H1 (cell line): ENCODE measurements at regions not wholly inside any gene's neighbourhood (a gene's known extent, or its start where the extent isn't known, plus 50 kb on each side); places are given as distances from the start of the nearest gene placed in this dataset.

Experiments used
- ATF3 ChIP-seq: IDR thresholded peaks from 2 replicates; pipeline ENCODE4 v1.6.1; 2011; ENCODE audit warnings: low read depth, mild to moderate bottlenecking, low read length; ENCODE audit not compliant: insufficient read depth
- CEBPB ChIP-seq: IDR thresholded peaks from 2 replicates; pipeline ENCODE4 v1.6.1; 2012; ENCODE audit warnings: low read depth, low read length
- CTCF ChIP-seq, 3 experiments: IDR thresholded peaks; 1 replicate in 2 of 3; 2 replicates in 1 of 3; pipeline versions ENCODE4 v1.5.1 to v1.6.1; 2011; ENCODE audit warnings: low read length in 3 of 3, mild to moderate bottlenecking in 3 of 3, inconsistent platforms in 2 of 3, low read depth in 1 of 3, moderate library complexity in 1 of 3; ENCODE audit not compliant: insufficient read depth in 1 of 3; ENCODE audit errors: control extremely low read depth in 1 of 3
- EZH2 ChIP-seq: fragments of 200-600 bp; sonication (generic); IDR thresholded peaks from 2 replicates; pipeline ENCODE4 v1.7.1; 2012; ENCODE audit warnings: low read depth, mild to moderate bottlenecking, moderate library complexity, low read length, inconsistent platforms; ENCODE audit not compliant: severe bottlenecking
- HDAC2 ChIP-seq, 2 experiments: fragments of 300-600 bp in 1 of 2; sonication (generic) in 1 of 2; IDR thresholded peaks; 2 replicates each; pipeline ENCODE4 v1.6.1; 2011 to 2012; ENCODE audit warnings: low read depth in 2 of 2, low read length in 2 of 2, mild to moderate bottlenecking in 2 of 2, moderate library complexity in 2 of 2, borderline replicate concordance in 1 of 2, inconsistent platforms in 1 of 2
- MAX ChIP-seq: IDR thresholded peaks from 2 replicates; pipeline ENCODE4 v1.6.1; 2012; ENCODE audit warnings: inconsistent platforms
- POLR2A ChIP-seq, 2 experiments: IDR thresholded peaks; 1 replicate in 1 of 2; 2 replicates in 1 of 2; pipeline ENCODE4 v1.6.1; 2011; ENCODE audit warnings: low read depth in 2 of 2, low read length in 2 of 2, mild to moderate bottlenecking in 2 of 2; ENCODE audit errors: control extremely low read depth in 1 of 2
- POLR2AphosphoS5 ChIP-seq: IDR thresholded peaks from 2 replicates; pipeline ENCODE4 v1.6.1; 2011; ENCODE audit warnings: low read depth, low read length
- SIX5 ChIP-seq: IDR thresholded peaks from 2 replicates; pipeline ENCODE4 v1.6.1; 2011; ENCODE audit warnings: mild to moderate bottlenecking, low read depth, low read length
- TCF12 ChIP-seq: IDR thresholded peaks from 2 replicates; pipeline ENCODE4 v1.6.1; 2011; ENCODE audit warnings: low read depth, mild to moderate bottlenecking, low read length
- USF2 ChIP-seq: IDR thresholded peaks from 2 replicates; pipeline ENCODE4 v1.6.1; 2011; ENCODE audit warnings: low read length, improper control_type of control experiment
- YY1 ChIP-seq: IDR thresholded peaks from 2 replicates; pipeline ENCODE4 v1.6.1; 2011; ENCODE audit warnings: low read depth, mild to moderate bottlenecking, low read length

GRCh38 chr1:119219711-119220110 is 79.3 kb upstream of the WARS2 start:
- no peak for TF ChIP-seq USF2
- no peak for TF ChIP-seq POLR2A (IDR thresholded peaks at IDR 0.05; ENCODE audit: control extremely low read depth in 1 of 2, low read depth in 2 of 2, low read length in 2 of 2)
- TF ChIP-seq TCF12: no peak
- TF ChIP-seq EZH2: no peak
- TF ChIP-seq HDAC2 (IDR thresholded peaks at IDR 0.05; ENCODE audit: borderline replicate concordance in 1 of 2, low read depth in 2 of 2, low read length in 2 of 2): no peak
- TF ChIP-seq SIX5: no peak
- TF ChIP-seq CTCF (IDR thresholded peaks at IDR 0.05; ENCODE audit: control extremely low read depth in 1 of 3, insufficient read depth in 1 of 3, low read depth in 1 of 3, low read length in 3 of 3): no peak
- TF ChIP-seq POLR2AphosphoS5: no peak
- no peak for TF ChIP-seq YY1
- TF ChIP-seq MAX: no peak
- no peak for TF ChIP-seq ATF3
- TF ChIP-seq CEBPB: no peak
